ENCODE measurements at regions not wholly inside any gene's neighbourhood (a gene's known extent, or its start where the extent isn't known, plus 50 kb on each side); places are given as distances from the start of the nearest gene placed in this dataset.

GRCh38 chr5:33305572-33305971 lies 135.2 kb upstream of the TARS1 start:
- TF ChIP-seq MAX (IDR thresholded peaks at IDR 0.05), result no peak
- no peak for TF ChIP-seq NFIC (IDR thresholded peaks at IDR 0.05)
- TF ChIP-seq ZBTB7A (IDR thresholded peaks at IDR 0.05; ENCODE audit: low read depth), result no peak
- no peak for TF ChIP-seq TEAD4 (IDR thresholded peaks at IDR 0.05)
- TF ChIP-seq TCF12 (IDR thresholded peaks at IDR 0.05; ENCODE audit: low read depth), result no peak
- no peak for TF ChIP-seq TAF1 (IDR thresholded peaks at IDR 0.05; ENCODE audit: low read depth)
- TF ChIP-seq USF1 (IDR thresholded peaks at IDR 0.05), result no peak
- no peak for TF ChIP-seq EP300 (IDR thresholded peaks at IDR 0.05; ENCODE audit: borderline replicate concordance)
- TF ChIP-seq REST (IDR thresholded peaks at IDR 0.05; ENCODE audit: low read depth), result no peak
- TF ChIP-seq EGR1 (IDR thresholded peaks at IDR 0.05), result no peak
- TF ChIP-seq RAD21 (IDR thresholded peaks at IDR 0.05; ENCODE audit: low read depth), result no peak
- no peak for TF ChIP-seq CEBPB (IDR thresholded peaks at IDR 0.05)

GRCh38 chr5:33306758-33307157 lies 134.0 kb upstream of the TARS1 start:
- TF ChIP-seq CREB1 (IDR thresholded peaks at IDR 0.05; ENCODE audit: low read depth), result no peak
- TF ChIP-seq NFIC (IDR thresholded peaks at IDR 0.05), result no peak
- TF ChIP-seq CEBPB (IDR thresholded peaks at IDR 0.05), result no peak
- TF ChIP-seq EP300 (IDR thresholded peaks at IDR 0.05; ENCODE audit: borderline replicate concordance), result no peak
- no peak for TF ChIP-seq TCF12 (IDR thresholded peaks at IDR 0.05; ENCODE audit: low read depth)
- TF ChIP-seq TAF1 (IDR thresholded peaks at IDR 0.05; ENCODE audit: low read depth), result no peak
- no peak for TF ChIP-seq TEAD4 (IDR thresholded peaks at IDR 0.05)
- no peak for TF ChIP-seq EGR1 (IDR thresholded peaks at IDR 0.05)
- no peak for TF ChIP-seq FOXM1 (IDR thresholded peaks at IDR 0.05; ENCODE audit: borderline replicate concordance, low read depth)
- no peak for TF ChIP-seq REST (IDR thresholded peaks at IDR 0.05; ENCODE audit: low read depth)
- no peak for TF ChIP-seq USF1 (IDR thresholded peaks at IDR 0.05)

- TF ChIP-seq YY1 (IDR thresholded peaks at IDR 0.05; ENCODE audit: low read depth) (no peak), CEBPB (IDR thresholded peaks at IDR 0.05) (no peak), TCF12 (IDR thresholded peaks at IDR 0.05; ENCODE audit: low read depth) (no peak), EP300 (IDR thresholded peaks at IDR 0.05; ENCODE audit: borderline replicate concordance) (no peak), CREB1 (IDR thresholded peaks at IDR 0.05; ENCODE audit: low read depth) (no peak), NFIC (IDR thresholded peaks at IDR 0.05) (no peak), USF1 (IDR thresholded peaks at IDR 0.05) (no peak), RAD21 (IDR thresholded peaks at IDR 0.05; ENCODE audit: low read depth) (no peak)
Measured at GRCh38 chr5:33308586-33308985, 132.2 kb upstream of the TARS1 start.

GRCh38 chr5:33309068-33309467 lies 131.7 kb upstream of the TARS1 start:
- TF ChIP-seq RAD21 (IDR thresholded peaks at IDR 0.05; ENCODE audit: low read depth) (no peak), YY1 (IDR thresholded peaks at IDR 0.05; ENCODE audit: low read depth) (no peak), FOXM1 (IDR thresholded peaks at IDR 0.05; ENCODE audit: borderline replicate concordance, low read depth) (no peak), NFIC (IDR thresholded peaks at IDR 0.05) (no peak), ZBTB7A (IDR thresholded peaks at IDR 0.05; ENCODE audit: low read depth) (no peak), TEAD4 (IDR thresholded peaks at IDR 0.05) (no peak), CREB1 (IDR thresholded peaks at IDR 0.05; ENCODE audit: low read depth) (no peak), CEBPB (IDR thresholded peaks at IDR 0.05) (no peak), TCF12 (IDR thresholded peaks at IDR 0.05; ENCODE audit: low read depth) (no peak), REST (IDR thresholded peaks at IDR 0.05; ENCODE audit: low read depth) (no peak), USF1 (IDR thresholded peaks at IDR 0.05) (no peak), TAF1 (IDR thresholded peaks at IDR 0.05; ENCODE audit: low read depth) (no peak), EGR1 (IDR thresholded peaks at IDR 0.05) (no peak), EP300 (IDR thresholded peaks at IDR 0.05; ENCODE audit: borderline replicate concordance) (no peak), MAX (IDR thresholded peaks at IDR 0.05) (no peak)
